Cerebellar cortex (tissue), 1 donor: ENCODE measurements at regions not wholly inside any gene's neighbourhood (a gene's known extent, or its start where the extent isn't known, plus 50 kb on each side); places are given as distances from the start of the nearest gene placed in this dataset.

ENCODE experiments used
- DNase-seq: peaks from one replicate; pipeline ENCODE4 v3.0.0-alpha.2; 2015; ENCODE audit warnings: low spot score

GRCh38 chr2:158732573-158733429, 62.3 kb upstream of the DAPL1 start:
- DNase-seq = no peak

DNA sequence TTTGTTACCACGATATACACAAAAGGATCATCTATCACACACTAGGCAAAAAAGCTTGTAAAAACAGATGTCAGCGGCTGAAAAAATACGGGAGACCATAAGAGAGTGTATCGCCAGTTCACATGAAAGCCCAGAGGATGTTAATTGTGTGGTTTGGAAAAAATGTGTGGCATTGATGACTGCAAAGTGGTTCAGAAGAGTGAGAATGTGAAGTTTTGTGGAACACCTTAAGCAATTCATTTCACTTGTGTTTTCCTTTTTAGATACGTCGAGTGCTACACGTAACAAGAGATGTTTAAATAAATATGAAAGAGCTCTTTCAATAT, 61.7 kb upstream of the DAPL1 start:
- DNase-seq = no peak

GRCh38 chr2:158734442-158734841, 60.7 kb upstream of the DAPL1 start:
- no peak for DNase-seq

DNA sequence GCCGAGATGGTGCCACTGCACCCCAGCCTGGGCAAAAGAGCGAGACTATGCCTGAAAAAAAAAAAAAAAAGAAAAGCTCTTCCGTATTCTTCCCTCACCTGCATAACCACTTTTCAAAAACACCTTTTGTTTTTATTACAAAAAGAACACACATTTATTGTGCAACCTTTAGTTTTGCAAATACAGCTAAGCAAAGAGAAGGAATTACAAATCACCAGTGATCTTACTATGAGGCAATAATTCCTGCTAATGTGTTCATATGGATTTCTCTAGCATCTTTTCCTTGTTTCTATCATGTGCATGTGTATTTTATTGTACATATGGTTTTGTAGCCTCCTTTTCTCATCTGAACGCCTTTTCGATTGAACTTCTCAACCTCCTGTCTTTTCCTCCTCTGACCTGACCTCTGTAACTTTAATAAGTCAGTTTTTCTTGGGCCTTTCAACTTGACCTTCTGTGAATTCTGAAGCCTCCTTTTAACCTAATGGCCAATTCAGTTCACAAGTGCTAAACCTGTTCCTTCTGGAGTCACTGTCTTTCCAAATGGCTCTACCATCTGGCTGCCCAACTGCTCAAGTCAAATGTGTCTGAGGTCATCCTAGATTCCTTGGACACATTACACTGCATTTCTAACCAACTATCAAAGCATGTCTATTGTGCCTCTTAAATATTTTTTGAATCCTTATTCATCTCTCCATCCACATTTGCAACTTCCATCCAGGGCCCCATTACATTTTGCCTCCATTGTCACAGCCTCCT, 59.1 kb upstream of the DAPL1 start:
- DNase-seq = peak; percentile 84

GRCh38 chr2:158738363-158738762, 56.8 kb upstream of the DAPL1 start:
- DNase-seq = no peak

DNA sequence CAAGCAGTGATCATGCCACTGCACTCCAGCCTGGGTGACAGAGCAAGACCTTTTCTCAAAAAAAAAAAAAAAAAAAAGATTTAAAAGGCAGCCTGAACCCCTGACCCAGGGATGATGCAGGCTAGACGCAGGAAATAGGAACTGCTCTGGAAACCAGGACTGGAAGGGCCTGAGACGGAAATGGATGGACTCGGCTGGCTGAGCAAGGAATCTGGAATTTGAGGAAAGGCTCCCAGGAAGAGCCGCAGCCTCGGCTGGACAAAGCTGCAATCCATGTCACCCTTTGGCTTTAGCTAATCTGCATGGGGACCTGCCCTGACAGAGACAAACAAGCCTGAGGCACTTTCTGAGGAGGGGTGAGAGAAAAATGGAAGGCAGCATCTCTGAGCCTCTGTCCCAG, 55.0 kb upstream of the DAPL1 start:
- no peak for DNase-seq

GRCh38 chr2:158740621-158741020, 54.5 kb upstream of the DAPL1 start:
- no peak for DNase-seq

DNA sequence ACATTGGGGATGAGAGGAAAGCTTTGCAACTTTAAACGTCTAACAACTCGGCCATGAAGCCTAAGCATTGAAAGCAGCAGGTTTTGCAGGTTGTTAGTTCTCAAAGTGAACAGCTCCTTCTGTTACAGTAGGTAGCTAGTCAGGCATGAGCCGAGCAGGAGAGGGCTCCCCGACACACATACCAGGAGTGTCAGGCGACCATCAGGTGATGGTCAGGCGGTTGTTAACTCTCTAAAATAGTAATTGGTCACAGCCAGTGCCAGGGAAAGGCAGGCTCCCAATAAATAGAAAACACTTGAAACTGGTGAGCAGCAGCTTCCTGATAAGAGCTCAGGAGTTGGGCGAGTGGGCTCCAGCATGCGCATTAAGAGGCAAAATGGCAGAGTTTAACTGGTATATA, 53.5 kb upstream of the DAPL1 start:
- DNase-seq = no peak

DNA sequence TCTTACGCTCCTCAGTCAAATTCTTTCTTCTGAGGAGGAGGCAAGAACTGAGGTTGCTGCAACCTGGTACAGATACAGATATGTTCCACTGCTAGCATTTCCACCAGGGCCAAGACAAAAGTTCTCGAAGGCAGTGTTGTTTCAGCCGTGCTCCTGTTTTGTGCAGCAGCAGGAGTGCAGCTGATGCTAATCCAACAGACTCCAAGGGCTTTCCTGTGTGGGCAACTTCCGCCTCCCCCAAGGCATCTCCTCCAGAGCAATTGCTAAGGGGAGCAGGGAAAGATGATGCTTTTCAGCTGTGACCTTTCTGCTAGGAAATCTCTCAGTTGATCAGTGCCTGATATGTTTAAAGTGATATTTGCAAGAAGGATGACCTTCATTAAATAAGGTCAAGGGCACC, 52.6 kb upstream of the DAPL1 start:
- no peak for DNase-seq

DNA sequence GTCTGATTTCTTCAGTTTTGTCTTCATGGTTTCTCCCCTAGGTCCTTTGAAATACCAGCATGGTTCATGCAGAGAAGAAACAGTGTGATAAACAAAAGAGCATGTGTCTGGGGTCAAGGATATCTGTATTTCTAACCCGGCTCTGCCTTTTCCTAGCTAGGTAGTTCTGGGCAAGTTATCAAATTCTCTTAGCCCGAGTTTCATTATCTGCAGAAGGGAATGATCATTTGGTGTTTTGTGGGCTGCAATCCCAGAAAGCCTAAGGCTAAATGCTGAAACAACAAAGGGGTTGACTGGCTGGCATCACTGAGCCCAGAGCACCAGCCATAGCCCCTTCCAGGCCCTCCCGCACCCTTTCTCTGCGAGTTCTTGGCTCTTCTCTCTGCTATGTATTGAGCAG, 51.7 kb upstream of the DAPL1 start:
- DNase-seq = no peak

- DNase-seq = no peak
Observed at GRCh38 chr2:158743879-158744278, 51.2 kb upstream of the DAPL1 start.

- peak; percentile 91 for DNase-seq
Observed at GRCh38 chr2:158745067-158745865, 49.9 kb upstream of the DAPL1 start.
